Neural progenitor cell (in vitro differentiated cells): ENCODE measurements at regions not wholly inside any gene's neighbourhood (a gene's known extent, or its start where the extent isn't known, plus 50 kb on each side); places are given as distances from the start of the nearest gene placed in this dataset.

Experiments
- DNase-seq: peaks from one replicate; pipeline ENCODE4 v3.0.0-alpha.2; 2016; ENCODE audit warnings: low spot score
- H2AFZ ChIP-seq: fragments of 200-600 bp; sonication (generic); replicated peaks from 2 replicates; pipeline ENCODE4 v1.6.1; 2016; ENCODE audit warnings: antibody characterized with exemption
- H3F3A ChIP-seq: fragments of 200-600 bp; sonication (generic); 2 replicates; pipeline ENCODE4 v1.6.1; 2016; ENCODE audit warnings: antibody characterized with exemption, low read depth
- H3K27ac ChIP-seq: fragments of 200-600 bp; sonication (generic); 2 replicates; pipeline ENCODE4 v1.5.1; 2016; ENCODE audit warnings: mild to moderate bottlenecking
- H3K27me3 ChIP-seq: fragments of 200-600 bp; sonication (generic); 2 replicates; pipeline ENCODE4 v1.6.1; 2016; ENCODE audit warnings: mild to moderate bottlenecking, moderate library complexity
- H3K36me3 ChIP-seq: fragments of 200-600 bp; sonication (generic); 2 replicates; pipeline ENCODE4 v1.5.1; 2016
- H3K4me1 ChIP-seq: fragments of 200-600 bp; sonication (generic); 2 replicates; pipeline ENCODE4 v1.6.1; 2016; ENCODE audit warnings: mixed run types
- H3K4me2 ChIP-seq: fragments of 200-600 bp; sonication (generic); 2 replicates; pipeline ENCODE4 v1.6.1; 2016
- H3K4me3 ChIP-seq: fragments of 200-600 bp; sonication (generic); 2 replicates; pipeline ENCODE4 v1.5.1; 2016
- H3K79me2 ChIP-seq: fragments of 200-600 bp; sonication (generic); 2 replicates; pipeline ENCODE4 v1.6.1; 2016; ENCODE audit warnings: low read depth
- H3K9ac ChIP-seq: fragments of 200-600 bp; sonication (generic); 2 replicates; pipeline ENCODE4 v1.6.1; 2016
- H3K9me3 ChIP-seq: fragments of 200-600 bp; sonication (generic); 2 replicates; pipeline ENCODE4 v1.5.1; 2016; ENCODE audit warnings: low read depth
- H4K20me1 ChIP-seq: fragments of 200-600 bp; sonication (generic); 2 replicates; pipeline ENCODE4 v1.6.1; 2016; ENCODE audit warnings: low read depth
- H3K27ac Mint-ChIP-seq: 3 replicates; pipeline ENCODE4 v1.8.0; 2021; ENCODE audit warnings: mixed read lengths
- H3K27me3 Mint-ChIP-seq: 2 replicates; pipeline ENCODE4 v1.8.0; 2022; ENCODE audit warnings: low read depth, mild to moderate bottlenecking, inconsistent platforms, moderate library complexity, mixed read lengths; ENCODE audit not compliant: insufficient read depth
- H3K36me3 Mint-ChIP-seq: 3 replicates; pipeline ENCODE4 v1.8.0; 2021; ENCODE audit warnings: mixed read lengths
- H3K4me1 Mint-ChIP-seq: 3 replicates; pipeline ENCODE4 v1.8.0; 2021; ENCODE audit warnings: mixed read lengths
- H3K4me3 Mint-ChIP-seq: 3 replicates; pipeline ENCODE4 v1.8.0; 2021; ENCODE audit warnings: mild to moderate bottlenecking, moderate library complexity, mixed read lengths
- H3K9me3 Mint-ChIP-seq: 3 replicates; pipeline ENCODE4 v1.8.0; 2020; ENCODE audit warnings: mixed read lengths
- CTCF ChIP-seq: fragments of 200-600 bp; sonication (generic); IDR thresholded peaks from 2 replicates; pipeline ENCODE4 v1.5.1; 2017; ENCODE audit warnings: antibody characterized with exemption, mild to moderate bottlenecking
- EZH2 ChIP-seq: fragments of 200-600 bp; sonication (generic); IDR thresholded peaks from 2 replicates; pipeline ENCODE4 v1.6.1; 2017; ENCODE audit warnings: antibody characterized with exemption, mild to moderate bottlenecking, moderate library complexity
- EZH2phosphoT487 ChIP-seq: fragments of 200-600 bp; sonication (generic); IDR thresholded peaks from 2 replicates; pipeline ENCODE4 v1.6.1; 2017; ENCODE audit warnings: antibody characterized with exemption

GRCh38 chr14:101115652-101116051 is 212.1 kb upstream of the RTL1 start:
- Mint-ChIP-seq H3K9me3 (no peaks in the 10 kb centered on the region), H3K4me1 (peaks cover 28% of the 10 kb centered on the region), H3K4me3 (no peak overlapping the region), H3K36me3 (no peaks in the 10 kb centered on the region), H3K27me3 (peaks cover 13% of the 10 kb centered on the region), H3K27ac (no peak overlapping the region)
- DNase-seq: no peak
- no peaks in the 10 kb centered on the region for H3K27me3 ChIP-seq
- H2AFZ ChIP-seq: no peak overlapping the region
- H3K9me3 ChIP-seq: no peaks in the 10 kb centered on the region
- TF ChIP-seq CTCF: no peak
- TF ChIP-seq EZH2phosphoT487: no peak
- TF ChIP-seq EZH2: no peak
- H3K4me3 ChIP-seq: no peak overlapping the region
- H3K27ac ChIP-seq: no peak overlapping the region
- no peaks in the 10 kb centered on the region for H3K36me3 ChIP-seq
- H3K4me1 ChIP-seq: peaks cover 10% of the 10 kb centered on the region
- H3K4me2 ChIP-seq: no peak overlapping the region
- H4K20me1 ChIP-seq: no peaks in the 10 kb centered on the region
- no peaks in the 10 kb centered on the region for H3F3A ChIP-seq
- no peak overlapping the region for H3K9ac ChIP-seq
- no peaks in the 10 kb centered on the region for H3K79me2 ChIP-seq

- no peak for DNase-seq
- Histone ChIP-seq H3K27me3 (no peaks in the 10 kb centered on the region), H3K4me2 (no peak overlapping the region), H3K36me3 (no peaks in the 10 kb centered on the region), H4K20me1 (no peaks in the 10 kb centered on the region), H3K4me1 (peaks cover 12% of the 10 kb centered on the region), H2AFZ (no peak overlapping the region), H3F3A (no peaks in the 10 kb centered on the region), H3K4me3 (no peak overlapping the region), H3K9ac (no peak overlapping the region), H3K9me3 (no peaks in the 10 kb centered on the region), H3K27ac (no peak overlapping the region), H3K79me2 (no peaks in the 10 kb centered on the region)
- Mint-ChIP-seq H3K27ac (no peak overlapping the region), H3K9me3 (no peaks in the 10 kb centered on the region), H3K4me3 (no peak overlapping the region), H3K4me1 (peaks cover 28% of the 10 kb centered on the region), H3K27me3 (peaks cover 14% of the 10 kb centered on the region), H3K36me3 (no peaks in the 10 kb centered on the region)
- no peak for TF ChIP-seq EZH2phosphoT487
- no peak for TF ChIP-seq CTCF
- no peak for TF ChIP-seq EZH2
Observed at GRCh38 chr14:101116065-101116464, 212.5 kb upstream of the RTL1 start.

GRCh38 chr14:101116486-101117130 is 213.1 kb upstream of the RTL1 start:
- H3K36me3 Mint-ChIP-seq: no peaks in the 10 kb centered on the region
- no peaks in the 10 kb centered on the region for H3K9me3 ChIP-seq
- H3K27me3 ChIP-seq: no peaks in the 10 kb centered on the region
- no peaks in the 10 kb centered on the region for H3K36me3 ChIP-seq
- no peak overlapping the region for H3K4me3 Mint-ChIP-seq
- no peak for DNase-seq
- no peak overlapping the region for H3K27ac ChIP-seq
- no peaks in the 10 kb centered on the region for H3K79me2 ChIP-seq
- H3K4me1 ChIP-seq: peaks cover 12% of the 10 kb centered on the region
- TF ChIP-seq EZH2phosphoT487 (no peak), EZH2 (no peak), CTCF (no peak)
- H3K27ac Mint-ChIP-seq: no peak overlapping the region
- H3K9me3 Mint-ChIP-seq: no peaks in the 10 kb centered on the region
- H3K27me3 Mint-ChIP-seq: peaks cover 19% of the 10 kb centered on the region
- no peaks in the 10 kb centered on the region for H3F3A ChIP-seq
- no peak overlapping the region for H3K4me3 ChIP-seq
- H3K4me2 ChIP-seq: no peak overlapping the region
- no peaks in the 10 kb centered on the region for H4K20me1 ChIP-seq
- no peak overlapping the region for H3K9ac ChIP-seq
- no peak overlapping the region for H2AFZ ChIP-seq
- H3K4me1 Mint-ChIP-seq: peaks cover 30% of the 10 kb centered on the region
